ENCODE measurements at regions not wholly inside any gene's neighbourhood (a gene's known extent, or its start where the extent isn't known, plus 50 kb on each side); places are given as distances from the start of the nearest gene placed in this dataset.

DNA sequence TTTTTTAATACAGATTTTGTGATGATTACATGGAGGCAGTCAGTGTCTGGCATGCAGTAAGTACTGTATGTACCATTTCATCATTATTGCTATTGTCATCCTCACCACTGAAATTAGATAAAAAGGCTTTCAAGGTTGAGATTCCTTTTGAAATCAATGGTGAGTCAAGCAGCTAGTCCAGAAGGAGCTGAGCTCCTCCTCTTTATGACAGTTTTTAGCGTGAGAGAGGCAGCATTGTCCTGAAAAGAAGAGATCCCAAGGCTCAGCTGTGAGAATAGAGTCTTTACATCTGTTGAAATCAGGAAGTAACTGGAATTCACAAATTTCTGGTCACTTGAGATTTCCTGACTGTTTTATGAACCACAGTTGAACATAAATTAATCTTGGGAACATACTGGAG is 161.9 kb downstream of the PAX1 start:
- Histone ChIP-seq H3K27me3 (no peaks in the 10 kb centered on the region), H3K36me3 (no peaks in the 10 kb centered on the region), H3K4me3 (no peak overlapping the region), H3K9me3 (no peaks in the 10 kb centered on the region), H3K27ac (no peak overlapping the region), H3K4me1 (no peaks in the 10 kb centered on the region)
- DNase-seq (ENCODE audit: low spot score) = no peak
- TF ChIP-seq, protein P1, sequence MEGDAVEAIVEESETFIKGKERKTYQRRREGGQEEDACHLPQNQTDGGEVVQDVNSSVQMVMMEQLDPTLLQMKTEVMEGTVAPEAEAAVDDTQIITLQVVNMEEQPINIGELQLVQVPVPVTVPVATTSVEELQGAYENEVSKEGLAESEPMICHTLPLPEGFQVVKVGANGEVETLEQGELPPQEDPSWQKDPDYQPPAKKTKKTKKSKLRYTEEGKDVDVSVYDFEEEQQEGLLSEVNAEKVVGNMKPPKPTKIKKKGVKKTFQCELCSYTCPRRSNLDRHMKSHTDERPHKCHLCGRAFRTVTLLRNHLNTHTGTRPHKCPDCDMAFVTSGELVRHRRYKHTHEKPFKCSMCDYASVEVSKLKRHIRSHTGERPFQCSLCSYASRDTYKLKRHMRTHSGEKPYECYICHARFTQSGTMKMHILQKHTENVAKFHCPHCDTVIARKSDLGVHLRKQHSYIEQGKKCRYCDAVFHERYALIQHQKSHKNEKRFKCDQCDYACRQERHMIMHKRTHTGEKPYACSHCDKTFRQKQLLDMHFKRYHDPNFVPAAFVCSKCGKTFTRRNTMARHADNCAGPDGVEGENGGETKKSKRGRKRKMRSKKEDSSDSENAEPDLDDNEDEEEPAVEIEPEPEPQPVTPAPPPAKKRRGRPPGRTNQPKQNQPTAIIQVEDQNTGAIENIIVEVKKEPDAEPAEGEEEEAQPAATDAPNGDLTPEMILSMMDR (IDR thresholded peaks at IDR 0.05) = no peak

DNA sequence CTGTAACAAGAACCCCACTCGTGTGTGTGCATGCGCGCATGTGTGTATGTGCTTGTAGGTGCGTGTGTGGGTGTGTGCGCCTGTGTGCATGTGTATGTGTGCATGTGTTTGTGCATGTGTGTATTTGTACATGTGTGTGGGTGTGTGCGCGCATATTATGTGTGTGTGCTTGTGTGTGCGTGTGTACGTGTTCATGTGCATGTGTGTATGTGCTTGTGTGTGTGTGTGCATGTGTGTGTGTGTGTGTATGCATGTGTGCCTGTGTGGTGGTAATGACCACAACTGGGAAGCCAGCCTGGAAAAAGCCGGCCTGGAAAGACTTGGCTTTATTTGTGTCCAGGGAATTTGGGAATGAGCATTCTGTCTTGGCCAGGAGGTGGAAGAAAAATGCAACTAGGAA is 157.5 kb downstream of the PAX1 start:
- Histone ChIP-seq H3K4me3 (no peak overlapping the region), H3K9me3 (no peaks in the 10 kb centered on the region), H3K27ac (no peak overlapping the region), H3K4me1 (no peaks in the 10 kb centered on the region), H3K36me3 (no peaks in the 10 kb centered on the region), H3K27me3 (no peaks in the 10 kb centered on the region)
- no peak for DNase-seq (ENCODE audit: low spot score)
- TF ChIP-seq, protein P1 (IDR thresholded peaks at IDR 0.05) = no peak

DNA sequence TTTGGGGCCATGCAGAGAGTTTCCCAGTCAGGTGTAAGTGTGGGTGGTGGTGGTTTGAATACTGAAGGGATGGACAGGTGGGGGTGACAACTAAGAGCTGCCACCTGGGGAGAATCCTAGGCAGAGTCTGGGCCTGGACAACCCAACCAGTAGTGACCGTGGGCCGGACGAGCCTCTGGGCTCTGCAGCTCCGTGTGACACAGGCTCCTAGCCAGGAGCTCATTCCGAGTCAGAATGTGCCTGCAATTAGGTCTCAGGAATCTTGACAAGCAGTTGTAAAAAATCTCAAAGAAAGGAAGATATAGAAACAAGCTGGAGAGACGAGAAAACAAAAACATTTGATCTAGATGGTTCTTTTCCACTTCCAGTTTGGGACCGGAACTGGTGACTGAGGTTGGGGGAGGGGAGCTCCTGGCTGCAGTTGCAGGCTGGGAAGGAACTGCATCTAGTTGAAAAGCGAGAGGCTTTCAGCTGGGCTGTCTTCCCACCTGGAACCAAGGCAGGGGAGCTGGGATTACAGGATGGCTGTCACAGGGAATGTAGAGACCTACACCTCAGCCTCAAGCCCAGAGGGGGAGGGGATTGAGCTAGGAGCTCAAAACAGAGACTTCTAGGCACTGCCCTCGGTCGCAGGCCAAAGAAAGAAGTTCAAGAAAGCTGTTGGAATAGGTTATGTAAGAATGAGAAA is 156.9 kb downstream of the PAX1 start:
- no peak overlapping the region for H3K27ac ChIP-seq
- H3K27me3 ChIP-seq = no peaks in the 10 kb centered on the region
- DNase-seq (ENCODE audit: low spot score) = no peak
- TF ChIP-seq, protein P1 (IDR thresholded peaks at IDR 0.05) = no peak
- no peak overlapping the region for H3K4me3 ChIP-seq
- H3K4me1 ChIP-seq = no peaks in the 10 kb centered on the region
- H3K9me3 ChIP-seq = no peaks in the 10 kb centered on the region
- H3K36me3 ChIP-seq = no peaks in the 10 kb centered on the region

DNA sequence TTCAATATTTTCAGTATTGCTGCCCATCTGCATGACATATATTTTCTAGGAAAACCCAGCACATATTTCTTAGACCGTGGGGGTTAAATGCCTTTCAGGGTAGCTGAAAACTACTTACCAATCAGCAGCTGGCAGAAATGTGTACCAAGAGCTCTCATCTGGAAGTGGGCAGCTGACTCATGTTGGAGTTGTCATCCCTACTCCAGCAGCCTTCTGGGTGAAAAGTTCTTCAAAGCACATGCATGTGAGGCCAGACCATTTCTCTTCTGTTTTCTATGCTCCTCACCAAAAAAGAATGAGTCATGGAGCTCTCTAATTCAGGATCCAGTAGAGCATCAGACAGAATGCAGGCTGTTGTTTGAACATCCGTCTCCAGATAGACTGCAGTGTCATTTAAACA is 135.5 kb downstream of the PAX1 start:
- TF ChIP-seq, protein P1 (IDR thresholded peaks at IDR 0.05) = no peak

DNA sequence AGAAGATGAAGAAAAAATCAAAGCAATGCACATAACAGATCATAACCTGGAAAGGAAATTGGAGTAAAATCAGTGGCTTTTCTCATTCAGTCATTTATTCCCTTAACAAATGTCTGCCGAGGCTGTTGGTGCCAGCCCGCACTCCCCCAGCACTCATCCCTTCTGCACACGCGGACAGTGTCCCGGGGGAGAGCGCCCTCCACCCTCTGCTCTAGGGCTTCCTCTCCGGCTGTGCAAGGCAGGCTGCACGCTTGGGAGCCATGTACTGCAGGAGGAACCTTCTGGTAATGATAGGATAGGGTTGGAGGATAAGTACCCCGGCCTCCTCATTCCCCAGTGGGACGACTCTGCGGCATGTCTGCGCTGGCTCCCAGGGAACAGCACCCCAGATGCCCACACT is 134.5 kb downstream of the PAX1 start:
- Histone ChIP-seq H3K36me3 (no peaks in the 10 kb centered on the region), H3K27me3 (no peaks in the 10 kb centered on the region), H3K4me1 (no peaks in the 10 kb centered on the region), H3K9me3 (peaks cover 0 to 8% of the 10 kb centered on the region in 2 donors), H3K4me3 (no peak overlapping the region), H3K27ac (no peak overlapping the region)
- DNase-seq (ENCODE audit: low spot score) = no peak
- TF ChIP-seq, protein P1 (IDR thresholded peaks at IDR 0.05) = no peak

More for the DNA sequence above, 135.5 kb downstream of the PAX1 start:
- Histone ChIP-seq H3K4me3 (no peak overlapping the region), H3K4me1 (no peaks in the 10 kb centered on the region), H3K36me3 (no peaks in the 10 kb centered on the region), H3K9me3 (peaks cover 0 to 10% of the 10 kb centered on the region in 2 donors), H3K27me3 (no peaks in the 10 kb centered on the region), H3K27ac (no peak overlapping the region)
- DNase-seq (ENCODE audit: low spot score) = no peak

DNA sequence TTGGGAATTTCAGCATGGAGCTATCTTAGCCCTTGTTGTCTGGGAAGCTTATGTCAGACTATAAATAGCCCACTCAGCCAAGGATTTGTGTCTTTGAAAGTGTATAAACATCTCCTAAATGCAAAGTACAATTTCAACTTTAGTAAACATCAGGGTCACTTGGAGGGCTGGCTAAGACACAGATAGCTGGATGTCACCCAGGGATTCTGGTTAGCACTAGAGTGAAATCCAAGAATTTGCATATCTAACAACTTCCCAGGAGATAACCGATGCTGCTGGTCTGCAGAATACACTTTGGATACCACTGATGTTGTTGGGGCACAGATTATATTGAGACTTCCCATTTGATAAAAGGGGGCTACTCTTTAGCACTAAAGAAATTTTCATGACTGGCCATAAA is 130.9 kb downstream of the PAX1 start:
- no peak overlapping the region for H3K27ac ChIP-seq
- H3K4me3 ChIP-seq = no peak overlapping the region
- H3K4me1 ChIP-seq = no peaks in the 10 kb centered on the region
- TF ChIP-seq, protein P1 (IDR thresholded peaks at IDR 0.05) = no peak
- DNase-seq (ENCODE audit: low spot score) = no peak
- no peaks in the 10 kb centered on the region for H3K9me3 ChIP-seq
- H3K27me3 ChIP-seq = no peaks in the 10 kb centered on the region
- H3K36me3 ChIP-seq = no peaks in the 10 kb centered on the region
